ENCODE measurements at regions not wholly inside any gene's neighbourhood (a gene's known extent, or its start where the extent isn't known, plus 50 kb on each side); places are given as distances from the start of the nearest gene placed in this dataset.

DNA sequence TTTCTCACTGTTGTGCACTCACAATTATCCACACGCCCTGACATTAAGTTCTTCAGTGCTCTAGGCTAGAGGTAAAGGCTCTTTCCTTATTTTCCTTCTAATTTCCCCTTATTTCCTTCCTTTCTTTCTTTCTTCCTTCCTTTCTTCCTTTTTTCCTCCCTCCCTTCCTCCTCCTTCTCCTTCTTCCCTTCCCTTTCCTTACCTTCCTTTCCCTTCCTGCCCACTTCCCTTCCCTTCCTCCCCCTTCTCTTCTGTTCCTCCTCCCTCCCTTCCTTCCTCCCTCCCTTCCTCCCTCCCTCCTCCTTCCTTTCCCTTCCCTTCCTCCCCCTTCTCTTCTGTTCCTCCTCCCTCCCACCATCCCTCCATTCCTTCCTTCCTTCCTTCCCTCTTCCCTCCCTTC is 317.0 kb upstream of the IRX1 start:
- Histone ChIP-seq H3K36me3 (replicated peaks in 1 of 2; ENCODE audit: control insufficient read depth in 1 of 2, insufficient read depth in 2 of 2, low read length in 2 of 2) (no peaks in the 10 kb centered on the region), H3K9ac (ENCODE audit: insufficient read depth, low read length, poor library complexity, severe bottlenecking) (no peak overlapping the region), H3K9me3 (replicated peaks in 1 of 2; ENCODE audit: control insufficient read depth in 1 of 2, insufficient read depth in 1 of 2, low read length in 2 of 2) (peaks cover 33 to 64% of the 10 kb centered on the region in 2 donors), H3K4me3 (replicated peaks in 1 of 3; ENCODE audit: low read depth in 2 of 3, low read length in 3 of 3) (no peak overlapping the region), H3K4me1 (ENCODE audit: control insufficient read depth in 1 of 2, insufficient read depth in 2 of 2, low read length in 2 of 2) (no peaks in the 10 kb centered on the region), H3K27ac (ENCODE audit: low read depth in 1 of 2, low read length in 2 of 2) (no peak overlapping the region), H3K27me3 (ENCODE audit: control insufficient read depth in 2 of 2, insufficient read depth in 2 of 2, low read length in 2 of 2) (no peaks in the 10 kb centered on the region), H3K4me2 (replicated peaks; ENCODE audit: extremely low read depth, low read length, poor library complexity, severe bottlenecking) (no peak overlapping the region), H2AFZ (ENCODE audit: insufficient read depth, low read depth, low read length, poor library complexity, severe bottlenecking) (no peak overlapping the region), H4K20me1 (ENCODE audit: insufficient read depth, low read length) (no peaks in the 10 kb centered on the region), H3K79me2 (ENCODE audit: insufficient read depth, low read length) (no peaks in the 10 kb centered on the region)
- H3K27me3 Mint-ChIP-seq (ENCODE audit: low read depth in 3 of 3), result peaks cover 0 to 2% (median 1%) of the 10 kb centered on the region in 3 donors
- 63% methylated on average over 1 of the region's 1 CpG for WGBS (ENCODE audit: insufficient coverage)
- intact Hi-C loops (cut with micrococcal nuclease), result no loop called here
- TF ChIP-seq, protein P1, sequence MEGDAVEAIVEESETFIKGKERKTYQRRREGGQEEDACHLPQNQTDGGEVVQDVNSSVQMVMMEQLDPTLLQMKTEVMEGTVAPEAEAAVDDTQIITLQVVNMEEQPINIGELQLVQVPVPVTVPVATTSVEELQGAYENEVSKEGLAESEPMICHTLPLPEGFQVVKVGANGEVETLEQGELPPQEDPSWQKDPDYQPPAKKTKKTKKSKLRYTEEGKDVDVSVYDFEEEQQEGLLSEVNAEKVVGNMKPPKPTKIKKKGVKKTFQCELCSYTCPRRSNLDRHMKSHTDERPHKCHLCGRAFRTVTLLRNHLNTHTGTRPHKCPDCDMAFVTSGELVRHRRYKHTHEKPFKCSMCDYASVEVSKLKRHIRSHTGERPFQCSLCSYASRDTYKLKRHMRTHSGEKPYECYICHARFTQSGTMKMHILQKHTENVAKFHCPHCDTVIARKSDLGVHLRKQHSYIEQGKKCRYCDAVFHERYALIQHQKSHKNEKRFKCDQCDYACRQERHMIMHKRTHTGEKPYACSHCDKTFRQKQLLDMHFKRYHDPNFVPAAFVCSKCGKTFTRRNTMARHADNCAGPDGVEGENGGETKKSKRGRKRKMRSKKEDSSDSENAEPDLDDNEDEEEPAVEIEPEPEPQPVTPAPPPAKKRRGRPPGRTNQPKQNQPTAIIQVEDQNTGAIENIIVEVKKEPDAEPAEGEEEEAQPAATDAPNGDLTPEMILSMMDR (IDR thresholded peaks at IDR 0.05), result no peak
- H3K4me1 Mint-ChIP-seq, result no peaks in the 10 kb centered on the region
- no peak for DNase-seq
- H3K4me3 Mint-ChIP-seq, result no peak overlapping the region
- H3K9me3 Mint-ChIP-seq, result peaks cover 9 to 49% (median 33%) of the 10 kb centered on the region in 7 donors
- H3K36me3 Mint-ChIP-seq, result no peaks in the 10 kb centered on the region
- no peak overlapping the region for H3K27ac Mint-ChIP-seq

DNA sequence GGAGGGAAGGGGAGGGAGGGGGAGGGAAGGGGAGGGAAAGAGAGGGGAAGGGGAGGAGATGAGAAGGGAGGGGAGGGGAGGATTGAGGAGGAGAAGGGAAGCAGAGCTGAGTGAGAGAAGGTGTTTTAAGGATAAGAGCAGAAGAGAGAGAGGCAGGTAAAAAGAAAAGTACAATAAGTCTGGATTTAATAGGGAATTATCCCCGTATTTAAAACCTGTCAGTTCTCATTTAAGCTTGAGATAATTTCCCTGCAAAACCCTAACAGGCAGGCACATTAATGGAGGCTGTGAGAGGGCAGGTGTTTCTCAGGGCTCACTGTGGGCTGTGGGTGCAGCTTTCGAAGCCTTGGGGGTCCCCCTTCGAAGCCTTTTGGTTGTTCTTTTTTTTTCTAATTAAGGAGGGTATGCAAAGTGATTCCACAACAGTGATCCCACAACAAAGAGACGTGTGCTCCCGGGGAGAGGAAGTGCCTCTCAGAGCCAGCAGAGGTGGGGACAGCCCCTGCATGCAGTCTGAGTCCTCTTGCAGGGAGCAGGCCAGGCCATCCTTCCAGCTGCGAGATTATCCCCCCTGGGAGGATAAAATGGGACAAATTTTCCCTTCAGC is 317.9 kb upstream of the IRX1 start:
- Mint-ChIP-seq H3K4me3 (no peak overlapping the region), H3K4me1 (no peaks in the 10 kb centered on the region), H3K9me3 (peaks cover 6 to 52% (median 31%) of the 10 kb centered on the region in 7 donors), H3K27ac (no peak overlapping the region), H3K36me3 (no peaks in the 10 kb centered on the region), H3K27me3 (ENCODE audit: low read depth in 3 of 3) (peaks cover 0 to 2% (median 1%) of the 10 kb centered on the region in 3 donors)
- Histone ChIP-seq H3K79me2 (ENCODE audit: insufficient read depth, low read length) (no peaks in the 10 kb centered on the region), H2AFZ (ENCODE audit: insufficient read depth, low read depth, low read length, poor library complexity, severe bottlenecking) (no peak overlapping the region), H3K4me2 (replicated peaks; ENCODE audit: extremely low read depth, low read length, poor library complexity, severe bottlenecking) (no peak overlapping the region), H3K4me1 (ENCODE audit: control insufficient read depth in 1 of 2, insufficient read depth in 2 of 2, low read length in 2 of 2) (no peaks in the 10 kb centered on the region), H3K9me3 (replicated peaks in 1 of 2; ENCODE audit: control insufficient read depth in 1 of 2, insufficient read depth in 1 of 2, low read length in 2 of 2) (peaks cover 33 to 63% of the 10 kb centered on the region in 2 donors), H4K20me1 (ENCODE audit: insufficient read depth, low read length) (no peaks in the 10 kb centered on the region), H3K27ac (ENCODE audit: low read depth in 1 of 2, low read length in 2 of 2) (no peak overlapping the region), H3K4me3 (replicated peaks in 1 of 3; ENCODE audit: low read depth in 2 of 3, low read length in 3 of 3) (no peak overlapping the region), H3K9ac (ENCODE audit: insufficient read depth, low read length, poor library complexity, severe bottlenecking) (no peak overlapping the region), H3K36me3 (replicated peaks in 1 of 2; ENCODE audit: control insufficient read depth in 1 of 2, insufficient read depth in 2 of 2, low read length in 2 of 2) (no peaks in the 10 kb centered on the region), H3K27me3 (ENCODE audit: control insufficient read depth in 2 of 2, insufficient read depth in 2 of 2, low read length in 2 of 2) (no peaks in the 10 kb centered on the region)
- intact Hi-C loops (cut with micrococcal nuclease), result no loop called here
- TF ChIP-seq, protein P1 (IDR thresholded peaks at IDR 0.05), result no peak
- 7% methylated on average over 2 of the region's 6 CpGs for WGBS (ENCODE audit: insufficient coverage)
- no peak for DNase-seq
